ENCODE measurements at regions not wholly inside any gene's neighbourhood (a gene's known extent, or its start where the extent isn't known, plus 50 kb on each side); places are given as distances from the start of the nearest gene placed in this dataset.
"Not testable (repeated sequence)": the region's sequence is repeated elsewhere in the genome, so short reads cannot be mapped to it uniquely, and the experiment has no call there.

DNA sequence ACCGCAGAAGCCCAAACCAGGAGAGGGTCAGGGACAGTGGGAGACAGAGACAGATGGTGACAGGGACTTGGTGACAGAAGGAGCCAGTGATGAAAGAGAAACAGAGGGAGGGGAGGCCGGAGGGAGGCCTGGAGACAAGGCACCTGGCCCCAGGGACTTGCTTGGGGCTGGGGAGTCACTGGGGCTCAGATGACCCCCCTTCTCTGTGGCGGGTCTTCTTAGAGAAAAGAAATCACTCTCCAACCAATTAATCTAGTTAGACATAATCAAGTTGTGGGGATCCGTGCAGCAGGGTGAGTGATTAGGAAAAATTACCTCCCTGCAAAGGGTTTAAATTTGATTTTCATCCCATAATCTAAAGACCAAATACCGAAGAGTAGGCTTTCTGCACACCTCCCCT, 519.8 kb downstream of the PTPRU start:
- Histone ChIP-seq H3K27me3 (ENCODE audit: low read depth) (no peaks in the 10 kb centered on the region), H3K4me1 (no peaks in the 10 kb centered on the region), H3K9me3 (no peaks in the 10 kb centered on the region), H3K4me3 (no peak overlapping the region), H3K36me3 (replicated peaks) (no peaks in the 10 kb centered on the region)
- DNase-seq (ENCODE audit: low spot score in 2 of 2): no peak
- in situ Hi-C loops (cut with MboI; ENCODE audit: low sequenced_read_pairs): no loop called here

DNA sequence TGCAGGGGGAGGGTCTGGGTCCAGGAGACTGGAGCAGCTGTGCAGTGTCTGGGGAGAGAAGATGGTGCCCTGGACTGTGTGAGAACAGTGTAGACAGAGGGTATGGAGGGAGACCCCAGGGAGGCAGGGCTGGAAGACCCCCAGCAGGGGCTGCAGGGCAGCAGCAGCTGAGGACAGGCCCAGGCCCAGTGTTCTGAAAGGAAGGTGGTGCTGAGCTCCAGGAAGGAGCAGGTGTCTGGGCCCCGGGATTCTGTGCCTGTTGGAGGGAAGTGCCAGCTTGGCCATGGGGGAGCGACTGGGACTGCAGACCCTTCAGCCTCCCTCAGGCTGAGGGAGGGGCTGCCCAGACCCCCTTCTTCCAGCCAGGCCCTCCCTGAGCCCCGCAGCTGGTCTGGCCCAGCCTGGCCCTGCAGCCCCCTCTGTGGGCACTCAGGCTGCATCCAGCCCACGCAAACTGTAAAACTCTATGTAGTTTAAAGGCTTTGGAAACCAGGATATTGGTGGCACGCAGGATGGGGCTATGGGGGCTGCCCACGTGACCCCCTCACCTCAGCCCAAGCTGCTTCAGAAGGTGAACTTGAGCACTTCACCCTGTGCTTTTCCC, 519.2 kb downstream of the PTPRU start:
- H3K27me3 ChIP-seq (ENCODE audit: low read depth); in situ Hi-C loops (cut with MboI; ENCODE audit: low sequenced_read_pairs); DNase-seq (ENCODE audit: low spot score in 2 of 2); H3K36me3 ChIP-seq (replicated peaks); H3K9me3 ChIP-seq; H3K4me3 ChIP-seq; H3K4me1 ChIP-seq: not testable (repeated sequence)

DNA sequence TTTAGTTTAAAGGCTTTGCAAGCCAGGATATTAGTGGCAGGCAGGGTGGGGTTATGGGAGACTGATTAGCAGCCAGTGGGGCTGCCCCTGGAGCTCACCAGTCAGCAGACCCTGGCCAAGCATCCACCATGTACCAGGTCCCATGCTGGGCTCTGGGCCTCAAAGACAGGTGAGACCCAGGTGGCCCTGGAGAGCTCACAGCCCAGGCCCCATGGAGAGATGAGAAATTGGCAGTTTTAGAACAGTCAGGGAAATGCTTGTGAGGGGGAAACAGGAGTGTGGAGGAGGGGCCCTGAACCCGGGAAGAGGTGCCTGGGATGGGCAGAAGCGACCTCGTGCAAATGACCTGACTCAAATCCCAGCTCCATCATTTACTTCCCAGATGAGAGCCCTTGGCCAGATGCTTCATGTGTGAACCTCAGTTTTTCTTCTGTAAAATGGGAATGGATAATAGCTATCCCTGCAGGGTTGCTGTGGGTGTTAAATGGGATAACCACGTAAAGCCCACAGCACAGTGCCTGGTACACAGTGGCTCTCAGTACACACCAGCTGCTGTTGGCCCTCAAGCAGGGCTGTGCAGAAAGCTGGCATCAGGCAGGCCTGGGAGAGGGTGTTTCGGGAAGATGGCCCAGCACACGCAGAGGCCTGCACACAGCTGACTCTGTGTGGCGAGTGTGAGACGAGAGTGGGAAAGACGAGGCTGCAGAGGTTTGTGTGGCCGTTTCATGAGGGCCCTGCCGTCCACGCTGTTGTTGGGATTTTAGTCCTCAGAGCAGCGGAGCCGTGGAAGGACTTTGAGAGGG, 518.5 kb downstream of the PTPRU start:
- no peaks in the 10 kb centered on the region for H3K27me3 ChIP-seq (ENCODE audit: low read depth)
- no peak overlapping the region for H3K4me3 ChIP-seq
- no peaks in the 10 kb centered on the region for H3K36me3 ChIP-seq (replicated peaks)
- no peak for DNase-seq (ENCODE audit: low spot score in 2 of 2)
- no peaks in the 10 kb centered on the region for H3K4me1 ChIP-seq
- no peaks in the 10 kb centered on the region for H3K9me3 ChIP-seq
- in situ Hi-C loops (cut with MboI; ENCODE audit: low sequenced_read_pairs): no loop called here

DNA sequence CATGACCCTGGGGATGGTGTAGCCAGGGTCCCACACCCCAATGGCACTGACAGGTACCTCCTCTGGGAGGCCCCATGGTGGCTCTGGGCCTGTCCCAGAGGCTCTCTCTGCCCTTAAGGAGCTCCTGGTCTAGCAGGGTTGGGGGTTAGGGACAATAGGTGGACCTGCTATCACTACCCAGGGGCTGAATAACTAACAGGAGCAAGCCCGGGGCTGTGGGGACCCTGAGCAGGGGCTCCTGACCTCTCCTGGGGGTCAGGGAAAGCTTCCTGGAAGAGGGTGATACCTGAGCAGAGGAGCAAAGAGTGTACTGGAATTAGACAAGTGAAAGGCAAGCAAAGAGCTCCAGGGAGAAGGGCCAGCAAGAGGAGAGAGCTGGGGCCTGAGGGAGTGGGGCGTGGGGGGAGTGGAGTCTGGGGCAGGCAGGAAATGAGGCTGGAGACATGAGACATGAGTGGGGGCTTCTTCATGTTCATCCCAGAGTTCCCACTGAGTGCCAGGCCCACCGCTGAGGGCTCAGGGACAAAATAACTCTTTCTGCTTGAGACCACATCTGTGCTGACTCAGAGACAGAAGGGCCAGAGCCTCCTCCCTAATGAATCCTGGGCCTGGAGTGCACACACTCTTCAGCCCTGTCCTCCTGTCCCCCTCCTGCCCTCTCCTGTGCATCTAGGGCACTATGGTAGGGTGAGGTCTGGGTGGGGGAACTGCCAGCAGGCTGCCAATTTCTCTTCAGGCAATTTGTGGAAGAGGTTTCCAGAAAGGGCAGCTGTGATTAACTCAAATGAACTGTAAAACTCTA, 517.6 kb downstream of the PTPRU start:
- no peak overlapping the region for H3K4me3 ChIP-seq
- no peak for DNase-seq (ENCODE audit: low spot score in 2 of 2)
- no peaks in the 10 kb centered on the region for H3K4me1 ChIP-seq
- no peaks in the 10 kb centered on the region for H3K9me3 ChIP-seq
- H3K36me3 ChIP-seq (replicated peaks): no peaks in the 10 kb centered on the region
- in situ Hi-C loops (cut with MboI; ENCODE audit: low sequenced_read_pairs): no loop called here
- H3K27me3 ChIP-seq (ENCODE audit: low read depth): no peaks in the 10 kb centered on the region

DNA sequence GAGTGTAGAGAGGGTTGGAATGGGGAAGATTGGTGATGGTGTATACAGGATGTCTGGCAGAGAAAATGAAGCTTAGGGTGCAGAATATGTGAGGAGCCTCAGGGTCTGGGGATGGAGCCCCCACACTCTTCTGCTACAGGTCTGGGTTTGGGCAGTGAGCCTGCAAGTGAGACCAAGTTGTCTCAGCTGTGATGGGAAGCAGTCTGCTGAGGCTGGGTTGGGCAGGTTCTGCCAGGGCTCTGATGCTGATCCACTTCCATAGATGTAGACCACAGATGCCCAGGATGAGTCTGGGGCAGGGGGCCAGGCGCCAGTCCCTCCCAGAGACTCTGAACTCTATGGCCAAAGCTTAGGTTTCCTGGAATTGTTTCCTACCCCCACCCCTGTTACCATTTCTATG, 516.9 kb downstream of the PTPRU start:
- in situ Hi-C loops (cut with MboI; ENCODE audit: low sequenced_read_pairs): no loop called here
- no peaks in the 10 kb centered on the region for H3K9me3 ChIP-seq
- no peak overlapping the region for H3K4me3 ChIP-seq
- H3K36me3 ChIP-seq (replicated peaks): no peaks in the 10 kb centered on the region
- H3K4me1 ChIP-seq: no peaks in the 10 kb centered on the region
- DNase-seq (ENCODE audit: low spot score in 2 of 2): no peak
- no peaks in the 10 kb centered on the region for H3K27me3 ChIP-seq (ENCODE audit: low read depth)

DNA sequence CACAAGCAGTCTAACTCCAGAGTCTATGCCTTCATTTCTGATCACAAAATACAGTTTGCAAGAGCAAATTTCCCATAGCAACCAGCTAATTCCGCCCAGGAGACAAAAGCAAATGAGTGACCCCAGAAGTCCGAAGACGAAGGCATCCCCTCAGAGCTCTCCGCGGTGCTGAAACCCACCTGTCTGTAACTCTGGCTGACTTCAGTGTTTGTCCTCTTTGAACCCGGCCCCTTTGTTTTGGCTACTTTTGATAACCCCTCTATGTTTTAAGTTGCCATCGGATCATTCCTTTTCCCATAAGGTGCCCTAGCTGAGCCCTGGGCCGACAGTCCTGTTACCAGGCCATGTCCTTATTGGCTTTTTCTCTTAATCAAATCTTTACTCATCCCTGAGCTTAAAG, 515.8 kb downstream of the PTPRU start:
- in situ Hi-C loops (cut with MboI; ENCODE audit: low sequenced_read_pairs): no loop called here
- Histone ChIP-seq H3K4me1 (no peaks in the 10 kb centered on the region), H3K27me3 (ENCODE audit: low read depth) (no peaks in the 10 kb centered on the region), H3K4me3 (no peak overlapping the region), H3K9me3 (no peaks in the 10 kb centered on the region), H3K36me3 (replicated peaks) (no peaks in the 10 kb centered on the region)
- peak in 1 of 2 experiments; percentile 51 for DNase-seq (ENCODE audit: low spot score in 2 of 2)

DNA sequence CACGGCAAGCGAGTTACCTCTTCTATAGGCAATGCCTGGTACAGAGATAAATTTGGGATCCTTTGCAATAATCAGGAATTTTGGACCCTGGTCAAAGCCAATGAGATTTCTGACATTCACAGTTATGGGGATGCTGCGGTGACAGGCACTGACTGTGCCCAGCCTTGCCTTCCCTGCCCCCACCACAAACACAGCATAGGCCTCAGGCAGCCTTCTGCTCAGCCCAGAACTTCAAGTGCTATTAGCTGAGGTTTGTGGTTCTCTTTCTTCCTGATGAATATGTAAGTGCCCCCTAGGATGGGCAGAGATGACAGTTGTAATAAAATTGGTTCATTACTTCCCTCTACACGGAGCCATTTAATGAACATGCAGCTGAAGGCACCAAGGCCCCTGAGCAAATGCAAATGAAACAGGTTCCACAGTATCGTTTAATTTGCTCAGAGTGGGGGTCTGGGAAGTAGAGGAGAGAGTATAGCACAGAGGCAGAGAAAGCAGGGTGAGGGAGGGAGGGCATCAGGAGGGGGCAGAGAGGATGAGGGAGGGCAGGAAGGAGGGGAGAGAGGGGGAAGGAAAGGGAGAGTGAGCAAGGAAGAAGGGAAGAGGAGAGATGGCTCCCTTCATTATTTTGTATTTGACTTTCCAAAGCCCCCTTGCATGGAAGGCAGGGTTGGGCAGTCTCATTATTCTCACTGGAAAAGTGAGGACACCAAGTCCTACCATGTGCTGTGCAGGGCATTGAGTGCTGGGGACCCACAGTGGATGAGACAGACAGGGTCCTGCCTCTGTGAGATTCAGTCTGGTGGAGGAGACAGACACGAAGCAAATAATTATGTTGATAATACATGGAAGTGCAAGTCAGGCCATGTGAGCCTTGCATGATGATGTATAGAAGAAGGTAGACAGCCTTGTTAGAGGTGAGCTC, 513.0 kb downstream of the PTPRU start:
- in situ Hi-C loops (cut with MboI; ENCODE audit: low sequenced_read_pairs): no loop called here
- no peak overlapping the region for H3K4me3 ChIP-seq
- DNase-seq (ENCODE audit: low spot score in 2 of 2): no peak
- H3K4me1 ChIP-seq: no peaks in the 10 kb centered on the region
- H3K36me3 ChIP-seq (replicated peaks): no peaks in the 10 kb centered on the region
- H3K27me3 ChIP-seq (ENCODE audit: low read depth): no peaks in the 10 kb centered on the region
- no peaks in the 10 kb centered on the region for H3K9me3 ChIP-seq

DNA sequence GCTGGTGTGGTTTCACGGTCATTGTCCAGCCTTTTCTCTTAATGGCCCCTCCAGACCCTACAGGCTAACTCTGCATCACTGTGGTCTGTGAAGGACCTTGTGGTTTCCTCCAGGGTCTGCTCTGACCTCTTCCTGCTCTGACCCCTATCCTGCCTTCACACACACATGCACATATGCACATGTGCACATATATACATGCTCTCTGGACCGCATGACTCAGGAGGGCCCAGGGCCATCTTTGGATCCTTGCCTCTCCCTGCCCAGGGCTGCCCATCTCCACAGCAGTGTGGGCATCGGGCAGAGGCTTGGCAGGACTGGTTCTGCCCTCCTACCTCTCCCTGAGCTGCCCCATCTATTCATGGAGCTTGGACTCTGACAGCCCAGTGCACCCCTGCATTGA, 510.9 kb downstream of the PTPRU start:
- no peaks in the 10 kb centered on the region for H3K36me3 ChIP-seq (replicated peaks)
- H3K9me3 ChIP-seq: no peaks in the 10 kb centered on the region
- DNase-seq (ENCODE audit: low spot score in 2 of 2): no peak
- H3K4me1 ChIP-seq: no peaks in the 10 kb centered on the region
- no peaks in the 10 kb centered on the region for H3K27me3 ChIP-seq (ENCODE audit: low read depth)
- in situ Hi-C loops (cut with MboI; ENCODE audit: low sequenced_read_pairs): no loop called here
- no peak overlapping the region for H3K4me3 ChIP-seq

DNA sequence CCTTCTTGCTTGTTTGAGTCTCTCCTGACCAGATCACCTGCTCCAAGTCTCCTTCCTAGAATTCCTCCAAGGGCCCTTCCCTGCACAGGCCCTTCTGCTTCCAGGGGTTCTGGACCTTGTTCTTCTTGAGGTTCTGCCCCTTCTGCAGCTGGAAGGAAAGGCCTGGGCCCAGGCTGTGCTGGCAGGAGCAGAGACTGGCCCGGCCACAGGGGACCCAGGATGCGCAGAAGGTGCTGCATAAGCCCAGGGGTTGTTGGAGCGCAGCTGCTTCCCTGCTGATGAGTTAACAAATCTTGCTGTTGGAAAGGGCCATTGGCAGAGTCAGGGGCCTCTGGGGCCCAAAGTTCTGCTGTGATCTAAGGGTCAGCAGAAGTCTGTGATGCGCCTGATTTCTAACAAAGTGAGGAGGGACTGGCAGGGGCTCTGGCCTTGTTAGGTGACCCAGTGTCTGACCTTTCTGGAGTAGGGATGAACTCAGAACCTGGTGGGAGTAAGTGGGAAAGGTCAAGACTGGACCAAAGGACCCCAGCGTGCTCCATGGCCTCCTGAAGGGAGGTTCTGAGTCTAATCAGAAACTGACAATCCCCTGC, 509.8 kb downstream of the PTPRU start:
- DNase-seq (ENCODE audit: low spot score in 2 of 2): no peak
- no peak overlapping the region for H3K4me3 ChIP-seq
- H3K4me1 ChIP-seq: no peaks in the 10 kb centered on the region
- H3K9me3 ChIP-seq: no peaks in the 10 kb centered on the region
- in situ Hi-C loops (cut with MboI; ENCODE audit: low sequenced_read_pairs): no loop called here
- H3K36me3 ChIP-seq (replicated peaks): no peaks in the 10 kb centered on the region
- H3K27me3 ChIP-seq (ENCODE audit: low read depth): 0 out of 2 replicates have a peak, but pooled peaks cover under 1% of the 10 kb centered on the region

DNA sequence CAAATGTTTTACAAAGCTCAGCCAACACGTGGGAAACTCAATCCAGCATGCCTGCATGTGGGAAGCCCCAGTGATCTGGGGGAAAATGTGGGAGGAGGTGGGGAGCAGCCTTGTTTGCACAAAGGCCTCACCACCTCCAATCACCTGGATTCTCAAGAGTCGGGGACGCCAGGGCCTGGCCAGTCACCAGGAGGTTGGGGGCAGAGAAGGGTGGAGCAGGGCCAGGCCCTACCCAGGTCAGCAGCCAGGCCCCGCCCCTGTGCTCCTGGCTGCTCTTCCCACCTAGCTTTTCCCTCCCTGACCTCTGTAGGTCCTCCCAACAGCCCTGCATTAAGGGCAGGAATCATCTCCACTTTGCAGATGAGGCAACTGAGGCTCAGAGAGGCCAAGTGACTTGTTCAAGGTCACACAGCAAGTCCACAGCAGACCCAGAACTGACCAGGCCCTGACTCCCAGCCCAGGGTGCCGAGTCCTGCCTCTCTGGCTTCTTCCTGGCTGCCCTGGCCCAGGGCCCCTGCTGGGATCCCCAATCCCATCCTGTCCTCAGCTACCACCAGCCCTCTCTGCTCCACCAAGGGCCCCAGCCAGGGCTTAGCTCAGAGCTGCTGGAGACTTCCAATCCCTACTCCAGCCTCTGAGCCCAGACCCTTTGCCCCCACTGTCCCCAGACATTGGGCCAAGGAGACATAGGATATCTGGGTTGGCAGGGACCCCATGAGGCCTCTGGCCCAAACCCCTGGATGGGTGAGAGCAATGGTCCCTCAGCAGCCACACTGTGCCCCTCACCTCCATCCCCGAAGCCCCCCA, 508.6 kb downstream of the PTPRU start:
- Histone ChIP-seq H3K9me3 (no peaks in the 10 kb centered on the region), H3K4me1 (no peaks in the 10 kb centered on the region), H3K4me3 (no peak overlapping the region), H3K36me3 (replicated peaks) (no peaks in the 10 kb centered on the region), H3K27me3 (ENCODE audit: low read depth) (0 out of 2 replicates have a peak, but pooled peaks cover 3% of the 10 kb centered on the region)
- no peak for DNase-seq (ENCODE audit: low spot score in 2 of 2)
- in situ Hi-C loops (cut with MboI; ENCODE audit: low sequenced_read_pairs): no loop called here

DNA sequence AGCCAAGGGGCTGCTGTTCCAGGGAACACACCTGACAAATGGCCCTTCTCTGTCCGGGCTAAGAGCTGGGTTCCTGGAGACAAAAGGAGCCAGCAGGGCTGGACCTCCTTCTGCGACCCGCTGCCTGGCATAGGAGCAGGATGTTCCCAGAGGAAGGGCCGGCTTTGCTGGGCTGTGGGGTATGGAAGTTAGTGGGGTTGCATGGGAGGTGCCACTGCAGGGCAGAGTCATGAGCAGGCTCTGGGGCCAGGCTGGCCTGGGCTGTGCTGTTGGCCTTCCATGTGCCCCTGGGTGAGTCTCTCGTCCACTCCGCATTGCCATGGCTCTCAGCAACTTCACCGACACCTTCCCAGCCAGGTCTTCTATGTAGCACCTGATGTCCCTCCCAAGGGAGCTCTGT, 507.6 kb downstream of the PTPRU start:
- H3K27me3 ChIP-seq (ENCODE audit: low read depth): 0 out of 2 replicates have a peak, but pooled peaks cover 3% of the 10 kb centered on the region
- in situ Hi-C loops (cut with MboI; ENCODE audit: low sequenced_read_pairs): no loop called here
- H3K4me3 ChIP-seq: no peak overlapping the region
- H3K4me1 ChIP-seq: no peaks in the 10 kb centered on the region
- no peak for DNase-seq (ENCODE audit: low spot score in 2 of 2)
- H3K36me3 ChIP-seq (replicated peaks): no peaks in the 10 kb centered on the region
- H3K9me3 ChIP-seq: no peaks in the 10 kb centered on the region

DNA sequence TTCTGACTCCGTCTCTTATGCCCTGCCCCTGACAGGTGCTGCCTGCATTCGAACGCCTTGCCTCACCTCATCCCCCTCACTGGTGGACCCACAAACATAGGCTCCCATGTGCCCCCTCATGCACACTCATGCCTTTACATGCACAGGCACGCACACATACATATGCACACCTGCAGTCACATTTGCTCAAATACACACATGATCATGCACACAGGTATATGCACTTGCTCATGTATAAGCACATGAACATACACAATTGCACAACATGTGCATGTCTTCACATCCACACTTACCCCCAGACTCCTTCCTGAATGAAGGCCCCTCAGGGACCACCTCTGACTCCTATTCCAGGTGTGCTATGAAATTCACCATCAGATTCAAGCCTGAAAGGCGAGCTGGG, 506.9 kb downstream of the PTPRU start:
- H3K4me1 ChIP-seq: no peaks in the 10 kb centered on the region
- no peaks in the 10 kb centered on the region for H3K9me3 ChIP-seq
- H3K27me3 ChIP-seq (ENCODE audit: low read depth): 0 out of 2 replicates have a peak, but pooled peaks cover 3% of the 10 kb centered on the region
- H3K36me3 ChIP-seq (replicated peaks): no peaks in the 10 kb centered on the region
- no peak for DNase-seq (ENCODE audit: low spot score in 2 of 2)
- no peak overlapping the region for H3K4me3 ChIP-seq
- in situ Hi-C loops (cut with MboI; ENCODE audit: low sequenced_read_pairs): no loop called here

Data from HAP-1 (cell line).